Globus pallidus (tissue), 1 donor: ENCODE measurements at regions not wholly inside any gene's neighbourhood (a gene's known extent, or its start where the extent isn't known, plus 50 kb on each side); places are given as distances from the start of the nearest gene placed in this dataset.
"Not testable (repeated sequence)": the region's sequence is repeated elsewhere in the genome, so short reads cannot be mapped to it uniquely, and the experiment has no call there.

Experiments
- DNase-seq: peaks from one replicate; pipeline ENCODE4 v3.0.0-alpha.2; 2015; ENCODE audit warnings: low spot score

DNA sequence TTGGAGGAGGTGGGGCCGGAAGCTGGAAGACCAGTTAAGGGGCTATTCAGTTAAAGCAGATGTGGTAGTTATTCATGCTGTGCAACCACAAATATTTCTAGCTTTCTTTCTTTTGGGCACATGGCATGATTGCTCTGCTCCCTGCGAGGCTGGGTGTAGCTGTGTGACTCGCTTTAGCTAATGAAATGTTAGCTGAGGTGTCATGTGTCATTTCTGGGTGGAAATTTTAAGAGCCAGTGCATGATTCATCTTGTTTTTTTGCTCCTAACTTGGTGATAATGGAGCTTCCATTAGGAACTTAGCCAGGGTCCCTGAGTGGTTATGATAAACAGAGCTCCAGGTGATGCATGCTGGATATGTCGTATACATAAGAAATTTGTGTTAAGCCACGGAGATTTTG lies 300.6 kb downstream of the SATB1 start:
- DNase-seq = no peak

DNA sequence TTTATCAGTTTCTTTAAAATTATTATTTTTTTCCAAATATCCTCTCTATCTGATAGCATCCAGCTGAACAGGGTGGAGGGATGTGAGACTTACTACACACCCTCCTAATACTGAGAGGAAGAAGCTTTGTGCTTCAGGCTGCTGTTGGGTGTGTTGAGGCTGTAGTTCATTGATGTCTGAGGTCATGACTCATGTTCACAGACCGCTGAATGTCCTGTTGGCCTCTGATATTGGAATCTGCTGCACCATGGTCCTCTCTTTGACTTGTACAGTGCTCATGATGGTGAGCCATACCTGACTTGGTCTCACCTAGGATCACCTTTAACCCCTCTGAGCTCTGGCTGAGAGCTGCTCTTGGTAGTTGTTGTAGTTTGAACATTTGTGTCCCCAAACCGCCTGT lies 302.9 kb downstream of the SATB1 start:
- no peak for DNase-seq

DNA sequence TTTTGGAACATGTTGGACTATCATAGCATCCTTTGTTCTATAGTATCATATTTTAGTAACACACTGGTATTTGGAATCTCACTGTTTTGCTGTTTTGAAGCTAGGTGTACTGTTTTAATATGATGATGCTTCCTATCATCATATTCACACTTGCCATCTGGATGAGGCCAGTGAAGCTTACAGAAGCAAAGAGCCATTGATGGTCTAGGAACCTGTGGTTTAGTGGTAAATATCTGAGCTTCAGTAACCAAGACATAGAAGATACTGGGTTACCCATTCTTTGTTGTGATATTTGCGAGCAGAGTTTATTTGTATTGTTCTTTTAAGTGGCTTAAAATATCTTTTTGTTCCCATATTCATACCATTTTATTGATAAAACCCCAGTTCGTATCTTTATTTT lies 304.1 kb downstream of the SATB1 start:
- no peak for DNase-seq

DNA sequence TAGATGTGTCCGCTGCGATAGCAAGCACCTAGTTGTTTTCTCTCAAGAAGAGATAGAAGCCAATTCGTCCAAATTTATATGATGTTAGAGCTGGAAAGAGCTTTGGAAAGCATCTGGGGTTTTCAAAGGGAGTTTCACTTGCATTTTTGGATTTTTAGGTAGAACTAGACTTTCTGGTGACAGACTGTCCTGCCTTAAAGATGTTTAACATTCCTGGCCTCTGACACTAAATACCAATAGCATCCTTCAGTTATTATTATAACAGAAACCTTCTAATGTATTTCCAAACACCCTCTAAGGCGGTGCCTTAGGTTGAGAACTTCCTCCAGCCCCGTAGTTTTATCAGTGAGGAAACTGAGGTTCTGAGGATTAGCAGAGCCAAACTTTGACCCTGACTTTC lies 305.3 kb downstream of the SATB1 start:
- DNase-seq = no peak

DNA sequence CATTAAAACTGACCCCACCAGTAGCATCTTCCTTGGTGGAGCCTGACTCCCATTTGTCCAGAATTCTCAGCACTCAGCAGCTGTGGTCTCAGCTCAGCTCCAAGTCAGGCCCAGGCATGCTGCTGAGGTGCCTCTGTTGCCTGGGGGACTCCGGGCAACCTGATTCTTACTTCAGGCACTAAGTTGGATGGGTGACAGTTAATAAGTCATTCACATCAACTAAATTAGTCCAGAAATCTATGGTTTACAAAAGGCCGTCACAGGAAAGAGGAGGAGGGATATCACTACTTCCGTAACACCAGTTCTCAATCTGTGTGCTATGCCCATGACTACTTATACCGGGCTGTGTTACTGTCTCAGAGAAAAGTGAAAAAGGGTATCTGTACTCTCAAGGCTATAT lies 310.2 kb downstream of the SATB1 start:
- no peak for DNase-seq

DNA sequence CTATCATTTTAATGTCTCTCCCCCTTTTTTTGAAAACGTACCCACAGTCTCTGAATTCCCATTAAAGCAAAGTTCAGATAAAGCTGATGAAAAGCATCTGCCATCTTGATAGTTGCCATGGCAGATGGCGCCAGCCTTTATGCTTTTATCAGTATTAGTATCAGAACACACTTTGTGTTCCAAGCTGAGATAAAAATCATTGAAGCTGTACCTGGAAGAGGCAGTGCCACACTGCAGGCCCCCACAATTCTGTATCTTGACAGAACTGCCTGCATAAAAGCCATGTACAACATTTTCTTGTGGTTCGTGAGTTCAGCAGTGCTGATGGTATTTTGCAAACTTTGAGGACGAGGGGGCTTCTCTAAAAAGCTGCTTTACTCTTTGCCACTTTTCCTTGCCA lies 311.7 kb downstream of the SATB1 start:
- DNase-seq = no peak

DNA sequence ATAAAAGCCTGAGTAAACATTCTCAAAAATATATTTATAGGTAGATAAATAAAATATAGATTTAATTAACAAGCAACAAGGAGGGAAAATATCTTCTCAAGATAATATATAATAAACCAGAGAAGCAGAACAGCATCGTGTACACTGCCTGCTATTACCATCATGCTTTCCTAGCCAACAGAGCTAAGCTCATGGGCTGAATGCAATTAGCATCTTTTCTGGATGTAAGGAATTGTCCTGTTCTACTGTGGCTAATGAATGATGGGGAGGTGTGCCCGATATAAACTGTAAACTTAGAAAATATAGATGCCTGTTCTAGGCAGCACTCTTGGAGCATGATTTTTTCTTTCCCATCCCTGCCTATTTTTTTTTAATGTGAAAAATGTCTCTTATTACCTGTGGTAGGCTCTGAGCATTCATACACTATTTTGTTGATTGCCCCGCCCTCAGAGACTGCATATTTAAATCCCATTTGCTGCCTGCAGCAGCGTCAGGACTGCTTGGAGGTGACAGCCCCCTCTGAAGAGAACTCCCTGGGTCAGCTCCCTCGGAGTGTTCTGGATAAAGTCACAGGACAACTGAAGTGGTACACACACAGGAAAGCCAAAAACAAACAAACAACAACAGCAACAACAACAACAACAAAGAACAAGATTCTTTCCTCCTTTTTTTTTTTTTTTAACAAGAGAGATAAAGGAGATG lies 312.3 kb downstream of the SATB1 start:
- no peak for DNase-seq

DNA sequence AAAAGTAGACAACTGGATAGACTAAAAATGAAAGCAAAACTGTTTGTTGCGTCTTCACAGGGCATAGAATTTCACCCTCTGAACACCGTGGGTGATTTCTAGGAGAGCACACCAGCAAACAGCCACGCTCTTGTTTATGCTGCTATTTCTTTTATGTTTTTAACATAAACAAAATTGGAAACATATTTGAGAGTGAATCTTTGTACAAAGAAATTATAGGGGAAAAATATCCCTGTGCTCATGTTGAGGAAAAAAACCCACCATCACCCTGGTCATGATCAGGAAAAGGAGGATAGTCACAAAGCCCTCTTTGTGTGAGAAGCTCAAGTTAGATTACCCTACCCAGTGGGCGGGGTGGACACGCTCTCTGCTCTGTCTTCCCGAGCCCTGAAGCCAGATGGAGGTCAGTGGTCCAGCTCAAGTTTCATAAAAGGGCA lies 313.3 kb downstream of the SATB1 start:
- no peak for DNase-seq

DNA sequence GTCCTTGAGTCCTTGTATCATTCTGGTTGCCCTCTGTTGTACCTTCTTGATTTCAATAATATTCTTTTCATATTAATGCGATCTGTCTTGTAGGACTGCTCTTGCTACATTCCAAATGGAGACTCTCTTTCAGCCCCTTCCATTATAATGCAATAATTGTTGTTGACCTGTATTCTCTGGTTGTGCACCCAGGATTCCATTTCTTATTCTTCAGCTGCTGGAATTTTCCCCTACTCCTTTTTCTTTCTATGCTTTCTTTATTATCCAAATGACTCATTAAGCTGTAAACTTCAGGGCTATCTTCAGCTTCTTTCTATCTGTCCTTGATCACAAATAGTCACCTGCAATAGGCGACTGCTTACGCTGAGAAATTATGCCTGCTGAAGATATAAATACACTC lies 321.5 kb downstream of the SATB1 start:
- no peak for DNase-seq

DNA sequence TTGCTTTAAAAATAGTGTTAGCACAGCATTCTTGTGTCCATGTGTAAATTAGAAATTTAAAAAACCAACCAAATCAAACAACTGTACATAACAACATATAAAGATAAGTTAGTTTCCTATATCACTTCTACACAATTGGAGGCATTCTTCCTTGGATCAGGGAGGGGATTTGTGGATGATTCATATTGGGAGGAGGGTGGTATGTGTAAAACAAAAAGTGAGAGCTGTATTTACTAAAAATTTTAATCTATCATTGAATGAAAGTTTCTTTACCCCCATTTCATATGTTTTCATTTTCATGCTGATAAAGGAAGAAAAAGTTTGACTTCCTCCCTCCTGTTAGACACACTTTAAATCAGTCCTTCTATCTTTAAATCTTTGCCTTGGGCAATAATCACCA lies 325.0 kb downstream of the SATB1 start:
- DNase-seq = no peak

DNA sequence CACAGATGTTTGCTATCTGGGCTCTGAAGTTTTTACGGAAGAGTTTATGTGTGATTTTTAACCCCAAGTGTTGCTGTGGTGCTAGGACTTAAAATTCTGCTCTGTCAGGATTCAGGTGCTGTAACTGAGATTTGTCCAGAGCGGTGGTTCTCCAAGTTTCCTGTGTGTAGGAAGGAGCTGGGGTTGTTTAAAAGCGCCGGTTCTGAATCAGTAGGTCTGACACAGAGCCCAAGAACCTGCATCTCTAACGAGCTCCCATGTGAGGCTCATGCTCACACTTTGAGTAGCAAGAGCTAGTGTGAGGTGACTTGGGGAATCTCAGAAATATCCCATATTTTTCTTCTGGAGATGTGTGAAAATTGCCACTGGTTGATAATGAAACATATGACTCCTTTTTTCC lies 325.5 kb downstream of the SATB1 start:
- no peak for DNase-seq

DNA sequence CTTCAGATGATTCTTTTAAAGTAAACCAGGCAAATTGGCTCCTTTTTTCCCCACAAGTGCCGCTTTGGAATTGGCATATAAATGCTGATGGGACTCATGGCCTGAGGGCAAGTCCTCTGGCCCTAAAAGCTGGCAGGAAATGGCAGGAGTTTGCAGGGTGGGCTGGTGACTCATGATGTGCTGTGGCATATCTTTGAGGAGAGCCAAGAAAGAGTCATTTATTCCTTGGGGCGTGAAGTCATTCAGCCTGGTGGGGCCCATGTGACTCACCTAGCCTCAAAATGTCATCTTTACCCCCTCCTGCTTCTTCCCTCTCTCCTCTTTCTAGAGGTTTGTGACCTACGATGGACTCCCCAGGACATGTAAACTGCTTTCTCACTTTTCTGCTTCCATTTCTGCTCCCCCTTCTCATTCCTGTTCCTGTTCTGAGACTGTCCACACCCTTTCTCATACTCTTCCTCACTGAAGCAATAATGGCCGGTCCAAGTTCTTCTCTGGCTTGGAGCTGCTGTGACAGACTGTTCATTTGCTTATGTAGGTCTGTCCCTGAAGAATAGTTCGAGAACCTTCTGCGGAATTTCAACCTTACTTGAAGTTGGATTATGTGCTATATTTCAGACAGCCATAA lies 326.1 kb downstream of the SATB1 start:
- no peak for DNase-seq

DNA sequence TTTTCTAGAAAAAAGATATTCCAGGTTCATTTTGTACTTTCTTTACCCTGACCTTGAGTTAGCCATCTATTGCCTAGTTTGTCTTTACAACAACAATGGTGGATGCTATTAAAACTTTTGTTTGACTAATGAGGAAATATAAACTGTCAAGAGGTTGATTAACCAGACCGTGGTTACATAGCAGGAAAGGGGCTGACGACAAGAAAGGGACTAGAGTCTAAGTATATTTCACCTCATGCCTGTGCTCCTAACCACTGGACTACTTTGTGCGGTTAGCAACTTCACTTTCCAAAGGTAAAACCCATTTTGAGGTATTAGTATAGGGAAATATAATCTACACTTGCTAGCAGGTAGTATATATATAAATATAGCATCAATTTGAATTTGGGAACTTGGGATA lies 327.1 kb downstream of the SATB1 start:
- no peak for DNase-seq

DNA sequence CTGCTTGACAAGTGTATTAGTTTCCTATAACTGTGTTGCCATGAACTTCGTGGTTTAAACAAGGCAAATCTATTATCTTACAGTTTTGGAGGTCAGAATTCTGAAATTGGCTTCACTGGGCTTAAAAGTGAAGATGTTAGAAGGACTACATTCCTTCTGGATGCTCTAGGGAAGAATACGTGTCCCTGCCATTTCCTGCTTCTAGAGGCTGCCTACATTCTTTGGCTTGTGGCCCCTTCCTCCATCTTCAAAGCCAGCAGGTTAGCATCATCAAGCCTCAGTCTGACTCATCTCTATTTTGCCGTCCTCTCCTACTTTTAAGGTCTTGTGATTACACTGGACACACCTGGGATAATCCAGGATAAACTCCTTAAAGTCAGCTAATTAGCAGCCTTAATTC lies 327.7 kb downstream of the SATB1 start:
- DNase-seq = no peak

DNA sequence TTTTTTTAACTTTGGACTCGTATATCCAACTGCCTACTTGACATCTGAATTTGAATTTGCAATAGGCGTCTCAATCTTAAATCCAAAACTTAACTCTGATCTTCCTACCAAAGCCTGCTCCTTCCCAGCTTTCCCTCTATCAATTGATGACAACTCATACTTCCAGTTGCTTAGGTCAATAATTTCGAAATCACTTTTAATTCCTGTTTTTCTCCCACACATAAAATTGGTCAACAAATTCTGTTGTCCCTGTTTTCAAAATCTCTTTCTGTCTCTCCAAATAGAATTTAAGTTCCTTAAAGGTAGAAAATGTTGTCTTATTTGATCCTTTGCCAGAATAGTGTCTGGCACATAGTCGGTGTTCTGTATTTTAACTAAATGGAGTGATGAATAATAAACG lies 332.4 kb downstream of the SATB1 start:
- DNase-seq = no peak

DNA sequence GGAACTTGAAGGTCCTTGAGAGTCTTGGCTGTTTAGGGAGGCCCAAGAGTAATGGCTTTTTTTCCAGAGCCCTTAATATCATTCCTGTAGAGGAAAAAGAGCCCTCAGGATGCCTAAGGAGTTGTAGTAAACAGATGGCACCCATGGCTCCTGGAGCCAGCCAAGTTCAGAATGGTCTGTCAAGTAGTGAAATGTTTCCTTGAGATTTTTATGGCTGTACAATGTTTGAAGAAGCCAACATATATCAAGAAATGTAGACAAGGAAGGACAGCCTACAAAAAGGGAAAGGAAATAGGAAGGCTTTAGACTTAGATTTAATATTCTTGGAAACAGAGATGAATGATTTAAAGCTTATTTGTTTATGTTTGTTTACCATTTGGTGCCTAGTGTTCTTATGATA lies 334.8 kb downstream of the SATB1 start:
- DNase-seq = no peak

DNA sequence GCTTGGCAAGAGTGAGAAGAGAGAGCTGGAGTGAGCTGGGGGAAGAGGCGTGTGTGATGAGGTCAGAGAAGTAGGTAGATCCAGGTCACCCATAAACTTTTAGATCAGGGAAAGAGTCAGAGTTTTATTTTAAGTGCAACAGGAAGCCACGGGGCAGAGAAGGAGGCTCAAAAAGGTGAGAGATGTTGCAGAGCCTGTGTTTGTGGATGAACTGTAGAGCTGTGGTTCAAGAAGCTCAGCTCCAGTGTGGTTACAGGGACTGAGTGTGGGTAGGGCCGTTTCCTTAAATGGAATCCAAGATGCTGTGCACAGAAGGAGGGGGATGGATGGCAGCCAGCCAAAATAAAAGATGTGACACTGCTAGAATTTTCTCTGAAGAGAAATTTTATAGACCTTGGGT lies 337.2 kb downstream of the SATB1 start:
- DNase-seq = no peak

DNA sequence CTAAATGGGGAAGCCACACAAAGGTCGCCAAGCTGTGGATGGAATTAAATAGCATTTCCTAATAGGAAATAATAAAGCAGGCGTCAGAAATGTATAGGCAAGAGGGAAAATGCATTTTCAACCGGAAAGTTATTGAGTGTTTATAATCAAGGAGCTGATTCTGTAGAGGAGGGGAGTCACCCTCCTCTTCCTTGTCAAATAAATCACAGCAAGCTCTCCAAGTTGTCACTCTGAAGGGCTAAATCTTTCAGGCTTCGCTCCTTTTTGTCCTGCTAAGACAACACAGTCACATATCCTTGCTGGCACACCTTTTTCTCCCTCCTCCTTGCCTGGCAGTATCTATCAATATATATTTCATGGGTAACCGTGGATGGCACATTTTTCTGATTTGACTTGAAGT lies 338.4 kb downstream of the SATB1 start:
- no peak for DNase-seq

DNA sequence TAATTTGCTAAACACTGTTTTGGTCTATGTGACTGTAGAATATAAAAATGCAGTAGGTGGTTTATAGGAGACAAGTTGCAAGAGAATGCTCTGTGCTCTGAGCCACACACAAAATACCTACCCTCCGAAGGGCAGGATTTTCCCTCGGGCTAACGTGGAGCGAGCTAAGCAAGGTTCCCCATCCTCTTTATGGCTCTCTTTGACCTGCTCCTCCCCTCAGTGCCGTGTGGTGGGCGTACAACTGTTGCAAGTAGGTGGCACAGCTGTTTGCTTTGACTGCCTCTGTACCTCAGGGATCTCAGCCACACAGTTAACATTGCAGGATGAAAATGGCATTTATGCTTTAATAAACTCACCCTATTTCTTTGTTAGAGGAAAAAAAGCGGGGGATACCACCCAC lies 339.1 kb downstream of the SATB1 start:
- DNase-seq = no peak

DNA sequence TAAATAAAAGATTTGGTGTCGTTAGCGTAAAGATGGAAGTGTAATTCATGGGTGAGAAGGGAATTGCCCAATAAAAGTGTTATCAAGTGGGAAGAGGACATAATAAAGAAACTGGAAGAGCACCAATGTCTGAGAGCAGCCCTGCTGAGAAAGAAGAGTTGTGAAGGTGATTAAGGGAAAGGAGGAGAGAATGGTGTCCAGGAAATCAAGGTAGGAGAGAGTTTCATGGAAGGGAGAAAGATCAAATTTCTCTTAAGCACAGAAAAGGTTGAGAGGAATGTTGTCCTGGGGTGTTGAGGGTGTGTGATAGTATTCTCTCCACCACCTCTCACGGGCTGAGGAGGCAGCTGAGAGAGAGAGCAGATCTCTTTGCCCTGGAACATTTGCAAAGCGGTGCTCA lies 339.7 kb downstream of the SATB1 start:
- no peak for DNase-seq

DNA sequence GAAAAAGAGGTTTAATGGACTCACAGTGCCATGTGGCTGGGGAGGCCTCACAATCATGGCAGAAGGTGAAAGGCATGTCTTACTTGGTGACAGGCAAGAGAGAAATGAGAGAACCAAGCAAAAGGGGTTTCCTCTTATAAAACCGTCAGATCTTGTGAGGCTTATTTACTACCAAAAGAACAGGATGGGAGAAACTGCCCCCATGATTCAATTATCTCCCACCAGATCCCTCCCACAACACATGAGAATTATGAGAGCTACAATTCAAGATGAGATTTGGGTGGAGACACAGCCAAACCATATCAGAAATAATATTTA lies 340.8 kb upstream of the TBC1D5 start:
- not testable (repeated sequence) for DNase-seq

DNA sequence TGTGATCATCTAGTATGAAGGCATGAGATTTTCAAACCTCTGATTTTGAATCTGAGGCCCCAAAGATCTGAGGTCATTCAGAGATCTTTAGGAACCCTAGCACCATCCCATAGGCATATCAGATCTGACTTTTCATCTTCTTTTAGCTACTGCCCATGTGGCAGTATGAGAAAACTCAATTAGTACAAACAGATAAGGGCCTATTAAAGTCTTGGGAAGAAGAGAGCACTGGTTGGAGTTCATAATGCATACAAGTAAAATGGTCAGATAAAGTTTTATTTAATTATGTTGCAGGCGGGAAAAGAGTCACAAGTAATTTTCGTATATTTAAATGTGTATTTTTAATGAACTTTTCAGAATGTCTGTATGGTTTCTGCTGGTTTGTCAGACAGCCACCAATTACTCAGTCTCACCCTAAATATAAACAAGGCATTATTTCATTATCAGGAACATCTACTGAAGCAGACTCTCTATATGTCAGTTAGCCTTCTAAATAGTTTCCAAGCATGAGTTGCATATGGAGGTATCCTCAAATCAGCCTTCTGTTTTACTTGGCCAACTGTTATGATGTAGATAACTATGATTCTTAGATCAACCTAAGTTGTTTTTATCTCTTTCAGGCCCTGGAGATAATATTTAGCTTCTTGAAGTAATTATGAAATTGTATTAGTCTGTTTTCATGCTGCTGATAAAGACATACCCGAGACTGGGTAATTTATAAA lies 340.3 kb upstream of the TBC1D5 start:
- no peak for DNase-seq

DNA sequence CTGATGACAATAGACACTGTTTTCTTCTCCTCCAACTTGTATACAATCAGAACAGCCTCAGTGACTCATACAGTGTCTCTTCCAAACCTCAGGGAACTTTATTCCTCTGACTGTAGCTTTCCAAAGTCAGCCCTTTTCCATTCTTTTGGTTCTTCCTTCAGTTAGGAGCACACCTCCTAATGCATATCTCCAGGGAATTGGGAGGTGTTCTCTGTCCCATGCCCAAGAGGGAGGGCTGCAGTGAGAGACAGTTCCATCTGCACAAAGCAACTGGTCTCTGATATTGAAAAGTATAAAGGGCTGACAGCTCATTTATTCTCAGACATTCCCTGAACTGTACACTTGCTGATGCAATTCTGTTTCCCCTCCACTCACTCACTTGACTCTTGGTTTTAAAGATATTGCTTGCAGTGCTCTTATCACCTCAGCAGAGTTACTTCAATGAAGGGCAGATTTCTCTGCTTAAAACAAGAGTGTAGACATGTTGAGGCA lies 337.8 kb upstream of the TBC1D5 start:
- no peak for DNase-seq

DNA sequence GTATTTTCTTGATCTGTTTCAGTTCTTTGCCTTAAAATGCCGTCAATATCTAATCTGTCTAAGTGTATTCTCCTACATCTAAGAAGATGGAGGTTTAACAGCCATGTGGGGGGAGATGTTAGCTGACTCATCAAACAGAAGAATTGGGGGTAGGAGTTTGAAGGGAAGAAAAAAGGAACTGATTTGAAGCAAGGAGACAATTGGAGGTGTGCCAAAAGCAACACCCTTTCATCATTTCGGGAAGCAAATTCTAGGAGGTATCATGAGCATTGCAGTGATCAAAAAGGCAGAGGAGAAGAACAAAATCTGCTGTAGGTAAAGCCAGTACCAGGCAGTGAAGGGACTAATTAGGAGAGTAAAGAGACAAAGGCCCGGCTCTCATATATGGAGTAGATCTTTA lies 337.3 kb upstream of the TBC1D5 start:
- no peak for DNase-seq
